ENCODE measurements at regions not wholly inside any gene's neighbourhood (a gene's known extent, or its start where the extent isn't known, plus 50 kb on each side); places are given as distances from the start of the nearest gene placed in this dataset.
"Not testable (repeated sequence)": the region's sequence is repeated elsewhere in the genome, so short reads cannot be mapped to it uniquely, and the experiment has no call there.

- no peak overlapping the region for H3K4me3 ChIP-seq (ENCODE audit: low read depth, low read length)
- no peak for TF ChIP-seq CTCF (IDR thresholded peaks at IDR 0.05; ENCODE audit: low read depth, low read length)
- DNase-seq (ENCODE audit: low read depth, low spot score) = no peak
- in situ Hi-C loops (cut with HindIII; ENCODE audit: low sequenced_read_pairs) = no loop called here
Measured at GRCh38 chr11:22441831-22442230, 103.7 kb downstream of the SLC17A6 start.

GRCh38 chr11:22435582-22435981, 97.4 kb downstream of the SLC17A6 start:
- in situ Hi-C loops (cut with HindIII; ENCODE audit: low sequenced_read_pairs); H3K4me3 ChIP-seq (ENCODE audit: low read depth, low read length); DNase-seq (ENCODE audit: low read depth, low spot score): not testable (repeated sequence)

- DNase-seq (ENCODE audit: low read depth, low spot score) = no peak
- TF ChIP-seq CTCF (IDR thresholded peaks at IDR 0.05; ENCODE audit: low read depth, low read length) = no peak
- in situ Hi-C loops (cut with HindIII; ENCODE audit: low sequenced_read_pairs) = no loop called here
- H3K4me3 ChIP-seq (ENCODE audit: low read depth, low read length) = no peak overlapping the region
Measured at GRCh38 chr11:22433517-22433916, 95.3 kb downstream of the SLC17A6 start.

- in situ Hi-C loops (cut with HindIII; ENCODE audit: low sequenced_read_pairs) = no loop called here
- TF ChIP-seq CTCF (IDR thresholded peaks at IDR 0.05; ENCODE audit: low read depth, low read length) = no peak
- H3K4me3 ChIP-seq (ENCODE audit: low read depth, low read length) = peak overlapping the region; percentile 40
- DNase-seq (ENCODE audit: low read depth, low spot score) = no peak
Measured at GRCh38 chr11:22433094-22433455, 94.9 kb downstream of the SLC17A6 start.

GRCh38 chr11:22432291-22433093, 94.3 kb downstream of the SLC17A6 start:
- H3K4me3 ChIP-seq (ENCODE audit: low read depth, low read length) = peak overlapping the region; percentile 40
- TF ChIP-seq CTCF (IDR thresholded peaks at IDR 0.05; ENCODE audit: low read depth, low read length) = no peak
- DNase-seq (ENCODE audit: low read depth, low spot score) = peak; percentile 58
- in situ Hi-C loops (cut with HindIII; ENCODE audit: low sequenced_read_pairs) = no loop called here

GRCh38 chr11:22431106-22431505, 92.9 kb downstream of the SLC17A6 start:
- DNase-seq (ENCODE audit: low read depth, low spot score) = no peak
- in situ Hi-C loops (cut with HindIII; ENCODE audit: low sequenced_read_pairs) = no loop called here
- no peak overlapping the region for H3K4me3 ChIP-seq (ENCODE audit: low read depth, low read length)
- no peak for TF ChIP-seq CTCF (IDR thresholded peaks at IDR 0.05; ENCODE audit: low read depth, low read length)

GRCh38 chr11:22430639-22431038, 92.5 kb downstream of the SLC17A6 start:
- TF ChIP-seq CTCF (IDR thresholded peaks at IDR 0.05; ENCODE audit: low read depth, low read length) = no peak
- in situ Hi-C loops (cut with HindIII; ENCODE audit: low sequenced_read_pairs) = no loop called here
- no peak overlapping the region for H3K4me3 ChIP-seq (ENCODE audit: low read depth, low read length)
- DNase-seq (ENCODE audit: low read depth, low spot score) = no peak

Data from astrocyte of the spinal cord (primary cell).